Transverse colon (tissue), 4 donors: ENCODE measurements at regions not wholly inside any gene's neighbourhood (a gene's known extent, or its start where the extent isn't known, plus 50 kb on each side); places are given as distances from the start of the nearest gene placed in this dataset.

Experiments
- CTCF ChIP-seq, 5 experiments: fragments of 200-600 bp in 3 of 5; fragments of 450-650 bp in 2 of 5; sonication (generic) in 3 of 5; IDR thresholded peaks; 1 replicate in 2 of 5; 2 replicates in 3 of 5; pipeline ENCODE4 v1.5.1; 2016 to 2017; ENCODE audit warnings: antibody characterized with exemption in 5 of 5, inconsistent platforms in 3 of 5, mild to moderate bottlenecking in 2 of 5, moderate library complexity in 1 of 5
- EP300 ChIP-seq: sonication (generic); formaldehyde crosslinking; IDR thresholded peaks from one replicate; pipeline ENCODE4 v1.6.1; 2017; ENCODE audit warnings: antibody characterized with exemption, low read depth
- POLR2A ChIP-seq: fragments of 450-650 bp; IDR thresholded peaks from one replicate; pipeline ENCODE4 v1.6.1; 2016; ENCODE audit warnings: antibody characterized with exemption, mild to moderate bottlenecking, moderate library complexity
- POLR2AphosphoS5 ChIP-seq, 3 donors: sonication (generic); formaldehyde crosslinking; IDR thresholded peaks; one replicate each; pipeline ENCODE4 v1.6.1; 2016; ENCODE audit warnings: antibody characterized with exemption in 3 of 3

GRCh38 chr12:132406493-132407450 lies 77.4 kb upstream of the GALNT9 start:
- TF ChIP-seq EP300 = no peak
- TF ChIP-seq CTCF (IDR thresholded peaks at IDR 0.05) = no peak
- TF ChIP-seq POLR2A = no peak
- no peak for TF ChIP-seq POLR2AphosphoS5 (IDR thresholded peaks at IDR 0.05)
